ENCODE measurements at regions not wholly inside any gene's neighbourhood (a gene's known extent, or its start where the extent isn't known, plus 50 kb on each side); places are given as distances from the start of the nearest gene placed in this dataset.

DNA sequence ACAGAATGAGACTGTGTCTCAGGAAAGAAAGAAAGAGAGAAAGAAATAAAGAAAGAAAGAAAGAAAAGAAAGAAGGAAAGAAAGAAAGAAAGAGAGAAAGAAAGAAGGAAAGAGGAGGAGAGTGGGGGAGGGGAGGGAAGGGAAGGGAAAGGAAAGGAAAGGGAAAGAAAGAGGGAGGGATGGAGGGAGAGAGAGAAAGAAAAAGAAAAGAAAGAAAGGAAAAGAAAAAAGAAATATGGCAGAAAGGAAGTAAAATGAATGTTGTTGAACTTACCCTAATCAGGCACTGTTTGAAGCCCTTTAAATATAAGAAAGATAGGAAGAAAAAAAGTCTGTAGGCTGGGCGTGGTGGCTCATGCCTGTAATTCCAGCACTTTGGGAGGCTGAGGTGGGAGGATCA, 276.1 kb downstream of the INSC start:
- Histone ChIP-seq H3K4me1 (replicated peaks in 1 of 2) (no peaks in the 10 kb centered on the region), H3K9me3 (replicated peaks in 1 of 3) (peaks cover 0 to 5% (median 0%) of the 10 kb centered on the region in 3 donors), H3K36me3 (replicated peaks in 1 of 2) (no peaks in the 10 kb centered on the region), H3K4me3 (no peak overlapping the region), H3K27me3 (no peaks in the 10 kb centered on the region), H3K27ac (no peak overlapping the region)
- WGBS, 4 donors = 25 to 55% (median 34%) methylated on average over 1 of the region's 1 CpG
- intact Hi-C loops (cut with DNase I) = no loop called here
- DNase-seq = no peak
- TF ChIP-seq, protein P1, sequence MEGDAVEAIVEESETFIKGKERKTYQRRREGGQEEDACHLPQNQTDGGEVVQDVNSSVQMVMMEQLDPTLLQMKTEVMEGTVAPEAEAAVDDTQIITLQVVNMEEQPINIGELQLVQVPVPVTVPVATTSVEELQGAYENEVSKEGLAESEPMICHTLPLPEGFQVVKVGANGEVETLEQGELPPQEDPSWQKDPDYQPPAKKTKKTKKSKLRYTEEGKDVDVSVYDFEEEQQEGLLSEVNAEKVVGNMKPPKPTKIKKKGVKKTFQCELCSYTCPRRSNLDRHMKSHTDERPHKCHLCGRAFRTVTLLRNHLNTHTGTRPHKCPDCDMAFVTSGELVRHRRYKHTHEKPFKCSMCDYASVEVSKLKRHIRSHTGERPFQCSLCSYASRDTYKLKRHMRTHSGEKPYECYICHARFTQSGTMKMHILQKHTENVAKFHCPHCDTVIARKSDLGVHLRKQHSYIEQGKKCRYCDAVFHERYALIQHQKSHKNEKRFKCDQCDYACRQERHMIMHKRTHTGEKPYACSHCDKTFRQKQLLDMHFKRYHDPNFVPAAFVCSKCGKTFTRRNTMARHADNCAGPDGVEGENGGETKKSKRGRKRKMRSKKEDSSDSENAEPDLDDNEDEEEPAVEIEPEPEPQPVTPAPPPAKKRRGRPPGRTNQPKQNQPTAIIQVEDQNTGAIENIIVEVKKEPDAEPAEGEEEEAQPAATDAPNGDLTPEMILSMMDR (IDR thresholded peaks at IDR 0.05) = no peak
- no peak for TF ChIP-seq POLR2A (IDR thresholded peaks at IDR 0.05)

DNA sequence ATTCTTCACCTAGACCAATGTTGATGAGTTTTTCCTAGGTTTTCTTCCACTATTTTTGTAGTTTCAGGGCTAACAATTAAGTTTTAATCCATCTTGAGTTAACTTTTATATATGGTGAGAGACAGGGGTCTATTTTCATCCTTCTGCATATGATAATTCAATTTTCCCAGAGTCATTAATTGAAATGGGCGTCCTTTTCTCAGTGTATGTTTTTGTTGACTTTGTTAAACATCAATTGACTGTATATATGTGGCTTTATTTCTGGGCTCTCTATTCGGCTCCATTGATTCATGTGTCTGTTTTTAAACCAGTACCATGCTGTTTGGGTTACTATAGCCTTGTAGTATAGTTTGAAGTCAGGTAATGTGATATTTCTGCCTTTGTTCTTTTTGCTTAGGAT, 282.1 kb downstream of the INSC start:
- Histone ChIP-seq H3K27me3 (no peaks in the 10 kb centered on the region), H3K9me3 (replicated peaks in 1 of 3) (peaks cover 0 to 2% (median 0%) of the 10 kb centered on the region in 3 donors), H3K36me3 (replicated peaks in 1 of 2) (no peaks in the 10 kb centered on the region), H3K27ac (no peak overlapping the region), H3K4me3 (no peak overlapping the region), H3K4me1 (replicated peaks in 1 of 2) (no peaks in the 10 kb centered on the region)
- TF ChIP-seq POLR2A (IDR thresholded peaks at IDR 0.05) = no peak
- intact Hi-C loops (cut with DNase I) = no loop called here
- WGBS, 4 donors = 66 to 79% (median 69%) methylated on average over 2 of the region's 2 CpGs
- no peak for DNase-seq

DNA sequence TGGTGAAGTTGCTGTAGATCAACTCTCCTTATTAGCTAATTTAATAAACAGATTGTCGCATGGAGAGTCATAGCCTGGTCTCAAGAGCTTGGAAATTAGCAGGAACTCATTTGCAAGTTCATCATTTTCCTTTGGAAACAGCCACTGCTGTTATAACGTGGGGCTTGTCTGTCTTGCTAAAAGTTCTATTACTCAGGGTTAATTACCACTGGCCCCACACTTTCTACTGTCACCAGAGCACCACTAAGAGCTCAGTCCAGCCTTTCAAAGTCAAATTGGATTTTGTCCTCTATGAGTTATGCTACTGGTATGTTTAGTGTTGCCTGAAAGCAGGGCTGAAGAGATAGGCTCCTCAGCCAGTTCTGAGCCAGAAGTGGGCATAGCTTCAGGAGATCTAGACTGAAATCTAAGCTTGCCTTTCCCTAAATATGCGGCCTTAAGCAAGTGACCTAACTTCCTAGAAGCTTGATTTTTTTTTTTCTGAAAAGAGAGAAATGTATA, 292.2 kb downstream of the INSC start:
- no peaks in the 10 kb centered on the region for H3K27me3 ChIP-seq
- TF ChIP-seq, protein P1 (IDR thresholded peaks at IDR 0.05) = no peak
- no peak for TF ChIP-seq POLR2A (IDR thresholded peaks at IDR 0.05)
- no peak overlapping the region for H3K27ac ChIP-seq
- no peak overlapping the region for H3K4me3 ChIP-seq
- 58 to 77% (median 66%) methylated on average over 3 of the region's 3 CpGs for WGBS, 4 donors
- no peaks in the 10 kb centered on the region for H3K4me1 ChIP-seq (replicated peaks in 1 of 2)
- intact Hi-C loops (cut with DNase I) = no loop called here
- H3K36me3 ChIP-seq (replicated peaks in 1 of 2) = no peaks in the 10 kb centered on the region
- no peaks in the 10 kb centered on the region for H3K9me3 ChIP-seq (replicated peaks in 1 of 3)
- DNase-seq = no peak

DNA sequence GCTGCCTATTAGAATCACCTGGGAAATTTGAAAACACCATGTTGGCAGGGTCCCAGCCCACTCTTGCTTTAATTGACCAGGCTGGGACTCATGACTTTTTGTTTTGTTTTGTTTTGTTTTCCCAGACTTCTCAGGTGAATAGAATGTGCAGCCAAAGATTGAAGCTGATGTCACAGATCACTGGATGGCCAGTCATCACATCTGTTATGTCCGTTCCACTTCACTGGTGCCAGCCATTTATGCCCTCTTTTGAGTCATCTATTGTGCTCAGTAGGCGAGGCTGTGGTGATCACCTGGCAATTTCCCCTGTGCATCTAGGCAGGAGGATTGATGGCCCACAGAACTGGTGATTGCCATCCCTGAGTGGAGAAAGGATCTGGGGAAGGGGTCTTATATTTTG, 297.3 kb downstream of the INSC start:
- 72 to 81% (median 79%) methylated on average over 2 of the region's 2 CpGs for WGBS, 4 donors
- TF ChIP-seq, protein P1 (IDR thresholded peaks at IDR 0.05) = no peak
- TF ChIP-seq POLR2A (IDR thresholded peaks at IDR 0.05) = no peak
- H3K4me3 ChIP-seq = no peak overlapping the region
- H3K9me3 ChIP-seq (replicated peaks in 1 of 3) = no peaks in the 10 kb centered on the region
- no peaks in the 10 kb centered on the region for H3K27me3 ChIP-seq
- H3K36me3 ChIP-seq (replicated peaks in 1 of 2) = no peaks in the 10 kb centered on the region
- no peaks in the 10 kb centered on the region for H3K4me1 ChIP-seq (replicated peaks in 1 of 2)
- intact Hi-C loops (cut with DNase I) = no loop called here
- H3K27ac ChIP-seq = no peak overlapping the region
- DNase-seq = no peak

DNA sequence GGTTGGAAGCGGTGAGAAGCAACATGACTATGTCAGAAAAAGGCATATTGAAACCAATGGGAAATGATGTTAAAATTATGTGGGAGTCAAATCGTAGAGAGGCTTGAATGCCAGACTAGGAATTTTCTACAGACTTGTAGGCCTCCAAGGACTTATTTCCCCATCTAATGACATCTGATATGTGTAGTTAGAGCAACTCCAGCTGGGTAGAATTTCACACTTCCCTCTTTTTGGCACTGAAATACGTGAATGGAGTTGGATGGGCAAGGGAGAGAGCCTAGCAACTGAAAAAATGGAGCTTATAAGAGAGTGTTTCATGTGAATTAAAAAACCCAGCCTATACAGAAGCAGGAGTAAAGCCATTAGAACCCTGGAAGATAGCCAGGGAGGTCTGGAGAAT, 304.2 kb downstream of the INSC start:
- Histone ChIP-seq H3K27ac (no peak overlapping the region), H3K36me3 (replicated peaks in 1 of 2) (no peaks in the 10 kb centered on the region), H3K27me3 (no peaks in the 10 kb centered on the region), H3K4me1 (replicated peaks in 1 of 2) (no peaks in the 10 kb centered on the region), H3K9me3 (replicated peaks in 1 of 3) (no peaks in the 10 kb centered on the region), H3K4me3 (no peak overlapping the region)
- TF ChIP-seq POLR2A (IDR thresholded peaks at IDR 0.05) = no peak
- 58 to 65% (median 59%) methylated on average over 3 of the region's 3 CpGs for WGBS, 4 donors
- intact Hi-C loops (cut with DNase I) = no loop called here
- DNase-seq = no peak
